ENCODE measurements at regions not wholly inside any gene's neighbourhood (a gene's known extent, or its start where the extent isn't known, plus 50 kb on each side); places are given as distances from the start of the nearest gene placed in this dataset.

GRCh38 chr5:118675247-118675646 lies 313.1 kb downstream of the DTWD2 start:
- H3K4me1 Mint-ChIP-seq, result no peaks in the 10 kb centered on the region
- no peak overlapping the region for H3K4me3 Mint-ChIP-seq
- H3K36me3 Mint-ChIP-seq, result no peaks in the 10 kb centered on the region
- POLR2A ChIA-PET, result no interaction called here
- no peaks in the 10 kb centered on the region for H3K27me3 Mint-ChIP-seq
- H3K27ac Mint-ChIP-seq, result no peak overlapping the region
- ATAC-seq (ENCODE audit: low read depth), result no peak
- no peak for DNase-seq
- H3K9me3 Mint-ChIP-seq, result no peaks in the 10 kb centered on the region

DNA sequence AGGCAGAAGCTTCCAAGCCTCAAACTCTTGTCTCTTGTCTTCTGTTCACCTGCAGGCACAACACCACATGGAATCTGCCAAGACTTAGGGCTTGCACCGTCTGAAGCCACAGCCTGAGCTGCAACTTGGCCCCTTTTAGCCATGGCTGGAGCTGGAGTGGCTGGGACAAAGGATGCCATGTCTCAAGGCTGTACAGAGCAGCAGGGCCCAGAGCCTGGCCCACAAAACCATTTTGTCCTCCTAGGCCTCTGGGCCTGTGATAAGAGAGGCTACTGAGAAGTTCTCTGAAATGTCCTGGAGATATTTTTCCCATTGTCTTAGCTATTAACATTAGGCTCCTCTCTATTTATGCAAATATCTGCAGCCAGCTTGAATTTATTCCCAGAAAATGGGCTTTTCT lies 330.8 kb downstream of the DTWD2 start:
- H3K9me3 Mint-ChIP-seq, result peaks cover 10% of the 10 kb centered on the region
- DNase-seq (no peak), ATAC-seq (ENCODE audit: low read depth) (no peak)
- H3K27me3 Mint-ChIP-seq, result no peaks in the 10 kb centered on the region
- H3K4me1 Mint-ChIP-seq, result no peaks in the 10 kb centered on the region
- POLR2A ChIA-PET, result no interaction called here
- H3K36me3 Mint-ChIP-seq, result no peaks in the 10 kb centered on the region
- no peak overlapping the region for H3K4me3 Mint-ChIP-seq
- no peak overlapping the region for H3K27ac Mint-ChIP-seq

DNA sequence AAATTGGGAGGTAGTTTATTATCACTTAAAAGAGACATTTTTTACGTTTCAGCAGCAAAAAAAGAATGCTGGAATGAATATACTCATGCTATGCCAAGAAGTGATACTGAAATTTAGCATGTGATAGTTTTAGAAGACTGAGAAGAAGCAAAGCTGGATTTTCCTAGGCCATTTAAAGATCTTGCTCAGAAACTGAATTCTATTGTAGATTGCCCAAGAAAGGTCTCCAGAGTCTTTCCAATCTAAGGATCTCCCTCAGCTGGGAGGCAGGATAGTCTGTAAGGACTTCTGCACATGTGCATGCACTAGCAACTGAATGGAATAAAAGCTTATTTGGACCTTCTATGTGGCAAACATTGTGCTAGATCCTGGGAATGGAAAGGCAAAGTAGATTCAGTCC lies 334.5 kb downstream of the DTWD2 start:
- Mint-ChIP-seq H3K4me3 (no peak overlapping the region), H3K4me1 (no peaks in the 10 kb centered on the region), H3K36me3 (no peaks in the 10 kb centered on the region), H3K27me3 (no peaks in the 10 kb centered on the region), H3K9me3 (peaks cover 13% of the 10 kb centered on the region), H3K27ac (no peak overlapping the region)
- DNase-seq, result no peak
- ATAC-seq (ENCODE audit: low read depth), result no peak
- POLR2A ChIA-PET, result no interaction called here

- POLR2A ChIA-PET, result no interaction called here
- ATAC-seq (ENCODE audit: low read depth), result no peak
- DNase-seq, result no peak
- no peak overlapping the region for H3K4me3 Mint-ChIP-seq
- no peaks in the 10 kb centered on the region for H3K36me3 Mint-ChIP-seq
- H3K27ac Mint-ChIP-seq, result no peak overlapping the region
- H3K9me3 Mint-ChIP-seq, result peaks cover 13% of the 10 kb centered on the region
- no peaks in the 10 kb centered on the region for H3K27me3 Mint-ChIP-seq
- H3K4me1 Mint-ChIP-seq, result no peaks in the 10 kb centered on the region
Measured at GRCh38 chr5:118653183-118653582, 335.2 kb downstream of the DTWD2 start.

- DNase-seq, result no peak
- no peak overlapping the region for H3K27ac Mint-ChIP-seq
- ATAC-seq (ENCODE audit: low read depth), result no peak
- H3K36me3 Mint-ChIP-seq, result no peaks in the 10 kb centered on the region
- H3K4me1 Mint-ChIP-seq, result no peaks in the 10 kb centered on the region
- peaks cover 6% of the 10 kb centered on the region for H3K9me3 Mint-ChIP-seq
- POLR2A ChIA-PET, result no interaction called here
- H3K4me3 Mint-ChIP-seq, result no peak overlapping the region
- no peaks in the 10 kb centered on the region for H3K27me3 Mint-ChIP-seq
Measured at GRCh38 chr5:118651002-118651401, 337.3 kb downstream of the DTWD2 start.

GRCh38 chr5:118647587-118647986 lies 340.8 kb downstream of the DTWD2 start:
- Mint-ChIP-seq H3K4me1 (no peaks in the 10 kb centered on the region), H3K4me3 (no peak overlapping the region), H3K9me3 (peaks cover 5% of the 10 kb centered on the region), H3K27ac (no peak overlapping the region), H3K27me3 (no peaks in the 10 kb centered on the region), H3K36me3 (no peaks in the 10 kb centered on the region)
- no peak for DNase-seq
- POLR2A ChIA-PET, result no interaction called here
- ATAC-seq (ENCODE audit: low read depth), result no peak

GRCh38 chr5:118646917-118647316 lies 341.4 kb downstream of the DTWD2 start:
- DNase-seq (no peak), ATAC-seq (ENCODE audit: low read depth) (no peak)
- Mint-ChIP-seq H3K27me3 (no peaks in the 10 kb centered on the region), H3K9me3 (peaks cover 5% of the 10 kb centered on the region), H3K27ac (no peak overlapping the region), H3K4me3 (no peak overlapping the region), H3K4me1 (no peaks in the 10 kb centered on the region), H3K36me3 (no peaks in the 10 kb centered on the region)
- POLR2A ChIA-PET, result no interaction called here

GRCh38 chr5:118637947-118638670 lies 350.2 kb downstream of the DTWD2 start:
- ATAC-seq (ENCODE audit: low read depth) (no peak), DNase-seq (no peak)
- POLR2A ChIA-PET, result no interaction called here
- no peak overlapping the region for H3K4me3 Mint-ChIP-seq
- no peak overlapping the region for H3K27ac Mint-ChIP-seq
- H3K27me3 Mint-ChIP-seq, result no peaks in the 10 kb centered on the region
- peaks cover 9% of the 10 kb centered on the region for H3K9me3 Mint-ChIP-seq
- no peaks in the 10 kb centered on the region for H3K36me3 Mint-ChIP-seq
- H3K4me1 Mint-ChIP-seq, result no peaks in the 10 kb centered on the region

DNA sequence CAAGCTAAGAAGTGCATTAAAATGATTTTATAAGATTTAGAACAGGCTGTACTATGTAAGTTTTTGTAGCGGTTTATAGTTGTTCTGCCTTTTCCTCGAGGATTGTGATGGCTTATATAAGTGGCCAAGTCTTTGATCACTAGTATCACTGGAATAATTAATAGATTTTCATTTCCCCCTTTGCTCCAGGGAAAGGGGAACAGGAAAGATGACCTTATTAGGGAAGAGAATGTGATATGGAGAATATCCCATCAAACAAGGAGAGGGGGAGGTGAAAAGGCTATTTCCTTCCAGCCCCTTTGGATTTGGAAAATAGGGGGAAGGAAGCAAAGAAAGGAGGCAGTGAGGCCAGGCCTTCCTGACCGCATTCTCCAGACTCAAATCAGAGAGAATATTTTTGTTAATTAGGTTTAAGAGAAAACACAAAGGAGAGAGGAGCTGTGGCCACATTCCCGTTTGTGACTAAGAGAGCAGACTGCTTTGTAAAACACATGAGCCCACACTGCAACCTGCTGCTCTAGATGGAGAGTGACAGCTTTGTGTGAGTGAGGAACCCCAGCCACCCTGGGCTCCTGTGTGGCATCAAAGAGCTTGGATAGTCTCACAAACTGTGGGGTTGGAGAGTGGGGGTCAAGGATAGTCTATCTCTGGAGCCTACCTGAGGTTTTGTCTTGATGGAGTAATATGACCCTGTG lies 359.5 kb downstream of the DTWD2 start:
- H3K27ac Mint-ChIP-seq, result no peak overlapping the region
- DNase-seq (no peak), ATAC-seq (ENCODE audit: low read depth) (no peak)
- no peak overlapping the region for H3K4me3 Mint-ChIP-seq
- POLR2A ChIA-PET, result no interaction called here
- no peaks in the 10 kb centered on the region for H3K36me3 Mint-ChIP-seq
- H3K4me1 Mint-ChIP-seq, result no peaks in the 10 kb centered on the region
- peaks cover 2% of the 10 kb centered on the region for H3K27me3 Mint-ChIP-seq
- no peaks in the 10 kb centered on the region for H3K9me3 Mint-ChIP-seq

- H3K9me3 Mint-ChIP-seq, result peaks cover 2% of the 10 kb centered on the region
- H3K27me3 Mint-ChIP-seq, result no peaks in the 10 kb centered on the region
- no peak overlapping the region for H3K27ac Mint-ChIP-seq
- no peak overlapping the region for H3K4me3 Mint-ChIP-seq
- DNase-seq, result no peak
- H3K36me3 Mint-ChIP-seq, result no peaks in the 10 kb centered on the region
- ATAC-seq (ENCODE audit: low read depth), result no peak
- POLR2A ChIA-PET, result no interaction called here
- no peaks in the 10 kb centered on the region for H3K4me1 Mint-ChIP-seq
Measured at GRCh38 chr5:118620233-118620632, 368.1 kb downstream of the DTWD2 start.

- H3K4me1 Mint-ChIP-seq, result no peaks in the 10 kb centered on the region
Measured at GRCh38 chr5:118619823-118620222, 368.5 kb downstream of the DTWD2 start.

GRCh38 chr5:118616281-118616680 lies 372.1 kb downstream of the DTWD2 start:
- Mint-ChIP-seq H3K27ac (no peak overlapping the region), H3K36me3 (no peaks in the 10 kb centered on the region), H3K4me1 (no peaks in the 10 kb centered on the region), H3K4me3 (no peak overlapping the region), H3K9me3 (no peaks in the 10 kb centered on the region), H3K27me3 (no peaks in the 10 kb centered on the region)
- POLR2A ChIA-PET, result no interaction called here
- no peak for ATAC-seq (ENCODE audit: low read depth)
- DNase-seq, result no peak

More at GRCh38 chr5:118619823-118620222, 368.5 kb downstream of the DTWD2 start:
- DNase-seq (no peak), ATAC-seq (ENCODE audit: low read depth) (no peak)
- Mint-ChIP-seq H3K4me3 (no peak overlapping the region), H3K9me3 (peaks cover 2% of the 10 kb centered on the region), H3K27ac (no peak overlapping the region), H3K36me3 (no peaks in the 10 kb centered on the region), H3K27me3 (no peaks in the 10 kb centered on the region)
- POLR2A ChIA-PET, result no interaction called here

GRCh38 chr5:118614731-118615456 lies 373.5 kb downstream of the DTWD2 start:
- POLR2A ChIA-PET, result no interaction called here
- Mint-ChIP-seq H3K4me1 (no peaks in the 10 kb centered on the region), H3K9me3 (no peaks in the 10 kb centered on the region), H3K36me3 (no peaks in the 10 kb centered on the region), H3K4me3 (no peak overlapping the region), H3K27ac (no peak overlapping the region), H3K27me3 (no peaks in the 10 kb centered on the region)
- DNase-seq (no peak), ATAC-seq (ENCODE audit: low read depth) (no peak)

GRCh38 chr5:118611332-118611945 lies 376.9 kb downstream of the DTWD2 start:
- Mint-ChIP-seq H3K27me3 (no peaks in the 10 kb centered on the region), H3K27ac (no peak overlapping the region), H3K4me3 (no peak overlapping the region), H3K9me3 (no peaks in the 10 kb centered on the region), H3K36me3 (no peaks in the 10 kb centered on the region), H3K4me1 (no peaks in the 10 kb centered on the region)
- DNase-seq (no peak), ATAC-seq (ENCODE audit: low read depth) (no peak)
- POLR2A ChIA-PET, result no interaction called here
